ENCODE measurements at regions not wholly inside any gene's neighbourhood (a gene's known extent, or its start where the extent isn't known, plus 50 kb on each side); places are given as distances from the start of the nearest gene placed in this dataset.
A peak's percentile ranks its signal among the peaks of the same experiment; 100 is the strongest.

DNA sequence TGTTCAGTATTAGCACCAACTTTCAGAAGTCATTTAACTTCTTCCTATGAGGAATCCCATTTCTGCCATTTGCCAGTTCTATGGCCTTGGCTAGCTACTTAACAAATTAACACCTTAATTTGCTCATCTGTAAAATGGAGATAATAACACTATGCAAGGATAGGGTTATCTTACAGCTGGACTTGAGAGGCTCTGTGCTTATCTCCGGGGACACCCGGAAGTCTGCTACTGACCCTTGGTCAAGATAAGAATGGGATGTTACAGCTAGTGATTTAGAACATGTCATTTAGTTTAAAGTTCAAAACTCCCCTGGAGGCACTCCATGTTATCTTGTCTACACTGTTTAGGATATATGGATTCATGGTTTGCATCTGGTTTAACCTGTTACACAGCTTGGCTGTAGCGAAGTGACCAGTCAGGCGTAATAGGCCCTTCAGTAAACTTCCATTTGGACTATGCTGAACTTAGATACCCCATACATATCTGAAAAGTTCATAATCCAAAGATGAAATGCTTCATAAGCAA, 156.0 kb upstream of the CD96 start:
- POLR2A ChIA-PET = no interaction called here
- no peaks in the 10 kb centered on the region for H3K4me1 Mint-ChIP-seq
- H3K36me3 Mint-ChIP-seq (ENCODE audit: low read depth) = peaks cover 2% of the 10 kb centered on the region
- no peak for DNase-seq
- H3K27me3 Mint-ChIP-seq = peaks cover 3% of the 10 kb centered on the region
- no peak overlapping the region for H3K4me3 Mint-ChIP-seq
- CTCF ChIA-PET = no interaction called here
- no peak overlapping the region for H3K27ac Mint-ChIP-seq
- peaks cover 9% of the 10 kb centered on the region for H3K9me3 Mint-ChIP-seq

DNA sequence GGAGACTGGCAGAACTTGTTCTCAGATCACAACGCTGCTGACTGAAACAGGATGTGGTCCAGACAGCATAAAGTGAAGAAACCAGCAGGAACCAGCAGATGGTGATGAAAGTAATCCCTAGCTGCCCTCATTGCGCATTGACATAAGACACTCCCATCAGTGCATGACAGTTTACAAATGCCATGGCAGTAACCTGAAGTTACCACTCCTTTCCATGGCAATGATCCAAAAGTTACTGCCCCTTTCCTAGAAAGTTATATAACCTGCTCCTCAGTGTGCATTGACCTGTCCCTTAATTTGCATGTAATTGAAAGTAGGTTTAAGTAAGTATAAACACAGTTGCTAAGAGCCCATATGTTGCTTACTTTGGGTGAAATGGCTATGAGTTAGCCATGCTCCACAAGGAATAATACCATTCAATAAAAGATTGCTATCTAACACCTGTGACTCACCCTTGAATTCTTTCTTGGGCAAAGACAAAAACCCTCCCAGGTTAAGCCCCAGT, 149.1 kb upstream of the CD96 start:
- ChIA-PET POLR2A (no interaction called here), CTCF (no interaction called here)
- no peak overlapping the region for H3K4me3 Mint-ChIP-seq
- H3K27ac Mint-ChIP-seq = no peak overlapping the region
- H3K36me3 Mint-ChIP-seq (ENCODE audit: low read depth) = peaks cover 4% of the 10 kb centered on the region
- no peaks in the 10 kb centered on the region for H3K27me3 Mint-ChIP-seq
- H3K9me3 Mint-ChIP-seq = peaks cover 9% of the 10 kb centered on the region
- DNase-seq = peak; percentile 43
- peaks cover 16% of the 10 kb centered on the region for H3K4me1 Mint-ChIP-seq

- CTCF ChIA-PET = no interaction called here
- peaks cover 2% of the 10 kb centered on the region for H3K9me3 Mint-ChIP-seq
- POLR2A ChIA-PET = no interaction called here
These were observed 129.3 kb upstream of the CD96 start for GRCh38 chr3:111412656-111413055.

GRCh38 chr3:111414531-111414930, 127.5 kb upstream of the CD96 start:
- DNase-seq = no peak
- Mint-ChIP-seq H3K9me3 (no peaks in the 10 kb centered on the region), H3K36me3 (ENCODE audit: low read depth) (no peaks in the 10 kb centered on the region), H3K27ac (no peak overlapping the region), H3K27me3 (peaks cover 8% of the 10 kb centered on the region), H3K4me3 (no peak overlapping the region), H3K4me1 (no peaks in the 10 kb centered on the region)
- ChIA-PET CTCF (no interaction called here), POLR2A (no interaction called here)

More at GRCh38 chr3:111412656-111413055, 129.3 kb upstream of the CD96 start:
- peaks cover 4% of the 10 kb centered on the region for H3K27me3 Mint-ChIP-seq
- H3K36me3 Mint-ChIP-seq (ENCODE audit: low read depth) = no peaks in the 10 kb centered on the region
- H3K4me3 Mint-ChIP-seq = no peak overlapping the region
- no peaks in the 10 kb centered on the region for H3K4me1 Mint-ChIP-seq
- DNase-seq = no peak
- H3K27ac Mint-ChIP-seq = no peak overlapping the region

DNA sequence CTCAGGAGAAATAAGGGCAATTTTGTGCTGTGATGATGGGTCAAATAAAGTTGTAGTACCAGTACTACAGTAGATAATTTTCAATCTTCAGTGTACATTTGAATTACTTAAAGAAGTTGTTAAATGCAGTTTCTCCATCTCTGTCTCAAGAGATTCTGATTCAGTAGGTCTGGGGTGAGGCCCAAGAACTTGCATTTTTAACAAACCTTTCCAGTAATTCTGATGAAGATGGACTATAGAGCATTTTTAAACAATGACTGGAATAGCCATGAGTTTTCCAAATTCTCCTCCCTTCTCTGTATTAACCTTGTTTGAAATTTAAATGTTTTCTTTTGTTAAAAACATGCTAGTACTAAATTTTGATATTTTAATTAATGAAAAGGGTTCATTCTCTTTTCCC, 127.0 kb upstream of the CD96 start:
- Mint-ChIP-seq H3K36me3 (ENCODE audit: low read depth) (no peaks in the 10 kb centered on the region), H3K4me1 (no peaks in the 10 kb centered on the region), H3K27ac (no peak overlapping the region), H3K4me3 (no peak overlapping the region), H3K27me3 (peaks cover 8% of the 10 kb centered on the region), H3K9me3 (no peaks in the 10 kb centered on the region)
- ChIA-PET POLR2A (no interaction called here), CTCF (no interaction called here)
- no peak for DNase-seq

DNA sequence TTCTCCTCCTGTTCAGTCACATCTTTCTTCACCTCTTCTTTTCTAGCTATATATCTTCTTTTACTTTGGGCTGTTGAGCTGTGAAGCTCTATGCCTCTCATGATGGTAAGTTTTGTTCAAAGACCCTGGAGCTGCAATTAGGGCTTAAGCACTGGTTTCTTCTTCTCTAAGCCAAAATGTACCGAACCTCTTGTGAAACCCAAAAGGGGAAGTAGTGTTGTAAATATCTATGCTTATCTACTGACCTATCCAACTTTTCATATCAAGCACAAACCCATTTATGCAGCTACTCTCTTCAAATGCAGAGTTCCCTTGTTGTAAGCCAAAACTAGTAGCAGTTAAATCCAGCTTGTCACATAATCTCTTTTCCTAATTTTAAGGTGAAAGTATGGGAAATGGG, 123.6 kb upstream of the CD96 start:
- Mint-ChIP-seq H3K27ac (no peak overlapping the region), H3K4me1 (no peaks in the 10 kb centered on the region), H3K36me3 (ENCODE audit: low read depth) (no peaks in the 10 kb centered on the region), H3K4me3 (no peak overlapping the region), H3K9me3 (no peaks in the 10 kb centered on the region), H3K27me3 (peaks cover 8% of the 10 kb centered on the region)
- CTCF ChIA-PET = interaction anchor here (0.6 kb wide), 1 partner anchor 288 kb away, joined by 3 read pairs; no protein-coding TSS in a partner anchor
- POLR2A ChIA-PET = no interaction called here
- DNase-seq = no peak

GRCh38 chr3:111428301-111428700, 113.7 kb upstream of the CD96 start:
- H3K27ac Mint-ChIP-seq = no peak overlapping the region
- H3K9me3 Mint-ChIP-seq = peaks cover 4% of the 10 kb centered on the region
- ChIA-PET CTCF (interaction anchor here (1.1 kb wide), 1 partner anchor 17 kb away, joined by 3 read pairs; no protein-coding TSS in a partner anchor), POLR2A (no interaction called here)
- no peaks in the 10 kb centered on the region for H3K36me3 Mint-ChIP-seq (ENCODE audit: low read depth)
- no peak overlapping the region for H3K4me3 Mint-ChIP-seq
- no peaks in the 10 kb centered on the region for H3K4me1 Mint-ChIP-seq
- H3K27me3 Mint-ChIP-seq = no peaks in the 10 kb centered on the region
- no peak for DNase-seq

DNA sequence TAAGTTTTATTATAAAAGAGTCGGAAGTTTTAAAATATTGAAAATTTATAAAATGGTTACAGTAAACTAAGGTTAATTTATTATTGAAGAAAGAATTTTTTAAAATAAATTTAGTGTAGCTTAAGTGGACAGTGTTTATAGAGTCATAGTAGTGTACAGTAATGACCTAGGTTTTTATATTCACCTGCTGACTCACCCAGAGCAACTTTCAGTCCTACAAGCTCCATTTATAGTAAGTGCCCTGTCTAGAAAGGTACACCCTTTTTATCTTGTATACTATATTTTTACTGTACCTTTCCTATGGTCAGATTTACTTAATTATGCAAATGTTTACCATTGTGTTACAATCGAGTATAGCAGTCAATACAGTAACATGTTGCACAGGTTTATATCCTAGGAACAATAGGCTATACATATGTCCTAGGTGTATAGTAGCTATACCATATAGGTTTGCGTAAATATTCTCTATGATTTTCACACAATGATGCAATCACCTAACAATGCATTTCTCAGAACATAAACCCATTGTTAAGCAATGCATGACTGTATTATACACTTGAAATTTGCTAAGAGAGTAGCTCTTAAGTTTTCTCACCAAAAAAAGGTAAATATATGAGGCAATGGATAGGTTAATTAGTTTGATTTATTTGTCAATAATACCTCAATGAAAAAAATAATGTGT, 106.9 kb upstream of the CD96 start:
- Mint-ChIP-seq H3K36me3 (ENCODE audit: low read depth) (no peaks in the 10 kb centered on the region), H3K27ac (no peak overlapping the region), H3K4me1 (no peaks in the 10 kb centered on the region), H3K9me3 (peaks cover under 1% of the 10 kb centered on the region), H3K4me3 (no peak overlapping the region), H3K27me3 (no peaks in the 10 kb centered on the region)
- ChIA-PET CTCF (no interaction called here), POLR2A (no interaction called here)
- no peak for DNase-seq

- no peaks in the 10 kb centered on the region for H3K4me1 Mint-ChIP-seq
- no peak overlapping the region for H3K4me3 Mint-ChIP-seq
- no peak for DNase-seq
- no peaks in the 10 kb centered on the region for H3K36me3 Mint-ChIP-seq (ENCODE audit: low read depth)
- no peaks in the 10 kb centered on the region for H3K9me3 Mint-ChIP-seq
- no peak overlapping the region for H3K27ac Mint-ChIP-seq
- no peaks in the 10 kb centered on the region for H3K27me3 Mint-ChIP-seq
- CTCF ChIA-PET = no interaction called here
- POLR2A ChIA-PET = no interaction called here
These were observed 103.7 kb upstream of the CD96 start for GRCh38 chr3:111438283-111438682.

GRCh38 chr3:111454551-111454950, 87.4 kb upstream of the CD96 start:
- peaks cover 7% of the 10 kb centered on the region for H3K4me1 Mint-ChIP-seq
- no peaks in the 10 kb centered on the region for H3K36me3 Mint-ChIP-seq (ENCODE audit: low read depth)
- no peaks in the 10 kb centered on the region for H3K27me3 Mint-ChIP-seq
- H3K27ac Mint-ChIP-seq = no peak overlapping the region
- ChIA-PET POLR2A (no interaction called here), CTCF (no interaction called here)
- no peak overlapping the region for H3K4me3 Mint-ChIP-seq
- no peak for DNase-seq
- H3K9me3 Mint-ChIP-seq = peaks cover 2% of the 10 kb centered on the region

DNA sequence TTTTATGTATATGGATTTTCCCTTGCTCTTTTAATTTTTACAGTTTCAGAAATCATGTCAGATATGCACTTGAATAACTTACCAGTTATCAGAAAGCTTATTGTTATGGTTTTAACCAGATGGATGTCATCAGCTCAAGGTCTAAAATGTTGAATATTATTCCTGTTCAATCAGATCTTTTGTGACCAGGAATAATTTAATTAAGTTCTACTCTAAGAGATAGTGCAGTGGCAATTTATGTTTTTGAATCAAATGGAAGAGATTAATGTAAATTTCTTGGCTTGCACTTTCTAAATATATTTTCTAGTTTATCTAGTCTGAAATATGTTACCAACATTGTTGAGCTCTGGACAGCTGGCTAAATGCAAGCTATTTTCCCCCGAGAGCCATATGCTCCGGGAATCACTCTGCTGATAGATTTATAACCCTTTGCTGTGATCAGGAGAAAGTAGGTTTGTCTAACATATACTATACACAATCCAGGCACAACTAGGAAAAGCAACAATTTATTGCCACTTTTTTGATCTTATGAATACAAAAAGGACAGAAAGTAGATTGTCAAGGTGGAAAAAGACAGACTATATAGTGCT, 76.8 kb upstream of the CD96 start:
- no peak overlapping the region for H3K4me3 Mint-ChIP-seq
- no peak for DNase-seq
- CTCF ChIA-PET = no interaction called here

DNA sequence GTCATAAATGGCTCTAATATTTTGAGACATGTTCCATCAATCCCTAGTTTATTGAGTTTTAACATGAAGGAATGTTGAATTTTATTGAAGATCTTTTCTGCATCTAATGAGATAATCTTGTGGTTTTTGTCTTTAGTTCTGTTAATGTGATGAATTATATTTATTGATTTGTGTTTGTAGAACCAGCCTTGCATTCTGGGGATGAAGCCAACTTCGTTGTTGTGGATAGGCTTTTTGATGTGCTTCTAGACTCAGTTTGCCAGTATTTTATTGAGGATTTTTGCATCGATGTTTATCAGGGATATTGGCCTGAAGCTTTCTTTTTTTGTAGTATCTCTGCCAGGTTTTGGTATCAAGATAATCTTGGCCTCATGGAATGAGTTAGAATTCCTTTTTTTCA, 72.0 kb upstream of the CD96 start:
- Mint-ChIP-seq H3K4me1 (no peaks in the 10 kb centered on the region), H3K4me3 (no peak overlapping the region), H3K9me3 (peaks cover 6% of the 10 kb centered on the region), H3K36me3 (ENCODE audit: low read depth) (no peaks in the 10 kb centered on the region), H3K27me3 (no peaks in the 10 kb centered on the region), H3K27ac (no peak overlapping the region)
- ChIA-PET CTCF (no interaction called here), POLR2A (no interaction called here)
- DNase-seq = no peak

More for the DNA sequence above, 76.8 kb upstream of the CD96 start:
- POLR2A ChIA-PET = no interaction called here
- H3K4me1 Mint-ChIP-seq = no peaks in the 10 kb centered on the region
- no peaks in the 10 kb centered on the region for H3K9me3 Mint-ChIP-seq
- H3K36me3 Mint-ChIP-seq (ENCODE audit: low read depth) = no peaks in the 10 kb centered on the region
- no peaks in the 10 kb centered on the region for H3K27me3 Mint-ChIP-seq
- H3K27ac Mint-ChIP-seq = no peak overlapping the region

DNA sequence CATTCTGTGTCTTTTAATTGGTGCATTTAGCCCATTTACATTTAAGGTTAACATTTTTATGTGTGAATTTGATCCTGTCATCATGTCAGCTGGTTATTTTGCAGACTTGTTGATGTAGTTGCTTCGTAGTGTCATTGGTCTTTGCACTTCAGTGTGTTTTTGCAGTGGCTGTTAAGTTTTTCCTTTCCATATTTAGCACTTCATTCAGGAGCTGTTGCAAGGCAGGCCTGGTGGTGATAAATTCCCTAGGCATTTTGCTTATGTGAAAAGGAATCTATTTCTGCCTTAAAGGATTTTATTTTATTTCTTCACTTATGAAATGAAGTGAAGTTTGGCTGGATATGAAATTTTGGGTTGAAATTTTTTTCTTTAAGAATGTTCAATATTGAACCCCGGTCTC, 70.2 kb upstream of the CD96 start:
- Mint-ChIP-seq H3K36me3 (ENCODE audit: low read depth) (no peaks in the 10 kb centered on the region), H3K4me1 (no peaks in the 10 kb centered on the region), H3K27me3 (no peaks in the 10 kb centered on the region), H3K4me3 (no peak overlapping the region), H3K9me3 (peaks cover 6% of the 10 kb centered on the region), H3K27ac (no peak overlapping the region)
- DNase-seq = no peak
- ChIA-PET CTCF (no interaction called here), POLR2A (no interaction called here)

- no peaks in the 10 kb centered on the region for H3K36me3 Mint-ChIP-seq (ENCODE audit: low read depth)
- no peaks in the 10 kb centered on the region for H3K27me3 Mint-ChIP-seq
- ChIA-PET POLR2A (no interaction called here), CTCF (no interaction called here)
- peaks cover 6% of the 10 kb centered on the region for H3K9me3 Mint-ChIP-seq
- no peak overlapping the region for H3K27ac Mint-ChIP-seq
- H3K4me3 Mint-ChIP-seq = no peak overlapping the region
- DNase-seq = no peak
- no peaks in the 10 kb centered on the region for H3K4me1 Mint-ChIP-seq
These were observed 69.4 kb upstream of the CD96 start for GRCh38 chr3:111472556-111472955.
